GM18867 (cell line): ENCODE measurements at regions not wholly inside any gene's neighbourhood (a gene's known extent, or its start where the extent isn't known, plus 50 kb on each side); places are given as distances from the start of the nearest gene placed in this dataset.
A peak's percentile ranks its signal among the peaks of the same experiment; 100 is the strongest.
"Not testable (repeated sequence)": the region's sequence is repeated elsewhere in the genome, so short reads cannot be mapped to it uniquely, and the experiment has no call there.

Experiments
- ATAC-seq: cut with Tn5 transposase; IDR thresholded peaks from one replicate; pipeline ENCODE4 v1.9.1; 2021; ENCODE audit warnings: mild to moderate bottlenecking, moderate library complexity; ENCODE audit not compliant: unreplicated experiment

GRCh38 chr14:29982171-29982570, 54.5 kb upstream of the PRKD1 start:
- no peak for ATAC-seq

GRCh38 chr14:29982993-29983392, 55.3 kb upstream of the PRKD1 start:
- ATAC-seq: no peak

GRCh38 chr14:29990344-29990857, 62.8 kb upstream of the PRKD1 start:
- ATAC-seq: not testable (repeated sequence)

GRCh38 chr14:29990993-29991392, 63.3 kb upstream of the PRKD1 start:
- no peak for ATAC-seq

GRCh38 chr14:29993143-29993542, 65.5 kb upstream of the PRKD1 start:
- ATAC-seq: no peak

- no peak for ATAC-seq
Observed at GRCh38 chr14:29999013-29999539, 71.4 kb upstream of the PRKD1 start.

- ATAC-seq: no peak
Observed at GRCh38 chr14:30002859-30003258, 75.2 kb upstream of the PRKD1 start.

GRCh38 chr14:30005114-30005808, 77.6 kb upstream of the PRKD1 start:
- peak; percentile 88 for ATAC-seq

- no peak for ATAC-seq
Observed at GRCh38 chr14:30006695-30007094, 79.0 kb upstream of the PRKD1 start.

- ATAC-seq: no peak
Observed at GRCh38 chr14:30015489-30015888, 87.8 kb upstream of the PRKD1 start.

- ATAC-seq: no peak
Observed at GRCh38 chr14:30016002-30016401, 88.4 kb upstream of the PRKD1 start.

- no peak for ATAC-seq
Observed at GRCh38 chr14:30017370-30017993, 89.8 kb upstream of the PRKD1 start.

- no peak for ATAC-seq
Observed at GRCh38 chr14:30020271-30020670, 92.6 kb upstream of the PRKD1 start.

GRCh38 chr14:30020687-30021086, 93.0 kb upstream of the PRKD1 start:
- ATAC-seq: no peak

GRCh38 chr14:30023350-30023749, 95.7 kb upstream of the PRKD1 start:
- ATAC-seq: not testable (repeated sequence)

- ATAC-seq: no peak
Observed at GRCh38 chr14:30034152-30034551, 106.5 kb upstream of the PRKD1 start.

- no peak for ATAC-seq
Observed at GRCh38 chr14:30035361-30035760, 107.7 kb upstream of the PRKD1 start.

GRCh38 chr14:30045720-30046119, 118.1 kb upstream of the PRKD1 start:
- ATAC-seq: no peak

GRCh38 chr14:30053103-30053502, 125.5 kb upstream of the PRKD1 start:
- ATAC-seq: no peak

GRCh38 chr14:30054201-30054600, 126.6 kb upstream of the PRKD1 start:
- no peak for ATAC-seq

GRCh38 chr14:30058401-30058800, 130.8 kb upstream of the PRKD1 start:
- ATAC-seq: no peak

GRCh38 chr14:30063746-30064145, 136.1 kb upstream of the PRKD1 start:
- ATAC-seq: no peak
